Kidney (tissue), 13 donors: ENCODE measurements at regions not wholly inside any gene's neighbourhood (a gene's known extent, or its start where the extent isn't known, plus 50 kb on each side); places are given as distances from the start of the nearest gene placed in this dataset.

Experiments used
- DNase-seq, 5 donors: peaks; one replicate each; pipeline ENCODE4 v3.0.0-alpha.2; 2013 to 2020
- FAIRE-seq: peaks from 2 replicates; lab custom pipeline; 2012; peaks lifted over from hg19 to GRCh38; lab: Jason Lieb, UNC
- H3K27ac ChIP-seq, 2 donors: one replicate each; pipeline ENCODE4 v1.7.0; 2013; ENCODE audit warnings: low read depth in 2 of 2, low read length in 2 of 2, inconsistent platforms in 1 of 2
- H3K27me3 ChIP-seq: one replicate; pipeline ENCODE4 v1.7.1; 2013; ENCODE audit warnings: low read length, inconsistent platforms; ENCODE audit not compliant: control insufficient read depth, insufficient read depth
- H3K36me3 ChIP-seq, 3 donors: one replicate each; pipeline versions ENCODE4 v1.7.0 to v1.7.1; 2013; ENCODE audit warnings: low read length in 3 of 3, control low read depth in 1 of 3, inconsistent platforms in 1 of 3; ENCODE audit not compliant: insufficient read depth in 3 of 3, control insufficient read depth in 2 of 3
- H3K4me1 ChIP-seq, 3 donors: one replicate each; pipeline versions ENCODE4 v1.7.0 to v1.7.1; 2013; ENCODE audit warnings: low read length in 3 of 3, inconsistent platforms in 1 of 3, low read depth in 1 of 3; ENCODE audit not compliant: control insufficient read depth in 2 of 3, insufficient read depth in 2 of 3
- H3K4me3 ChIP-seq, 3 donors: one replicate each; pipeline versions ENCODE4 v1.7.0 to v1.8.1; 2013; ENCODE audit warnings: low read length in 3 of 3, control low read depth in 1 of 3, inconsistent platforms in 1 of 3
- H3K9ac ChIP-seq, 3 donors: one replicate each; pipeline versions ENCODE4 v1.7.0 to v1.7.1; 2013; ENCODE audit warnings: low read length in 3 of 3, control low read depth in 1 of 3, inconsistent platforms in 1 of 3
- H3K9me3 ChIP-seq, 3 donors: one replicate each; pipeline versions ENCODE4 v1.7.0 to v1.7.1; 2013; ENCODE audit warnings: low read length in 3 of 3, control low read depth in 1 of 3, inconsistent platforms in 1 of 3; ENCODE audit not compliant: control insufficient read depth in 2 of 3, insufficient read depth in 1 of 3
- intact Hi-C: fragments of 100-400 bp; cut with DNase I; formaldehyde crosslinking; loops from one replicate; pipeline ENCODE4 v1.11.1; 2022
- TF ChIP-seq, protein P1 (sequence below): IDR thresholded peaks from 3 replicates; pipeline ENCODE4 v1.5.1; 2012; ENCODE audit warnings: mild to moderate bottlenecking, moderate library complexity, borderline replicate concordance; ENCODE audit not compliant: insufficient read depth; ENCODE audit errors: extremely low read depth
- donor health status: control.
- donor health status: control.
- donor health status: control.
- donor health status: control.
- donor health status: control.
- donor health status: DM: yes; HTN: yes; CAD: no.
- donor health status: Normal renal cell carcinoma (clear cell type).

DNA sequence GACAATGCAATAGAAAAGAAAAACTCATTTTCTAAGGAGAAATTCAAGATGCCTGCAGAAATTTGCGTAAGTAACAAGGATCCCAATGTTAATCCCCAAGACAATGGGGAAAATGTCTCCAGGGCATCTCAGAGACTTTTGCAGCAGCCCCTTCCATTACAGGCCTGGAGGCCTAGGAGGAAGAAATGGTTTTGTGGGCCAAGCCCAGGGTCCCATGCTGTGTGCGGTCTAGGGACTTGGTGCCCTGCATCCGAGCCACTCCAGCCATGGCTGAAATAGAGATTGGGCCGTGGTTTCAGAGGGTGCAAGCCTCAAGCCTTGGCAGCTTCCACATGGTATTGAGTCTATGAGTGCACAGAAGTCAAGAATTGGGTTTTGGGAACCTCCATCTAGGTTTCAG lies 103.9 kb upstream of the ACVR1 start:
- no peaks in the 10 kb centered on the region for H3K36me3 ChIP-seq

DNA sequence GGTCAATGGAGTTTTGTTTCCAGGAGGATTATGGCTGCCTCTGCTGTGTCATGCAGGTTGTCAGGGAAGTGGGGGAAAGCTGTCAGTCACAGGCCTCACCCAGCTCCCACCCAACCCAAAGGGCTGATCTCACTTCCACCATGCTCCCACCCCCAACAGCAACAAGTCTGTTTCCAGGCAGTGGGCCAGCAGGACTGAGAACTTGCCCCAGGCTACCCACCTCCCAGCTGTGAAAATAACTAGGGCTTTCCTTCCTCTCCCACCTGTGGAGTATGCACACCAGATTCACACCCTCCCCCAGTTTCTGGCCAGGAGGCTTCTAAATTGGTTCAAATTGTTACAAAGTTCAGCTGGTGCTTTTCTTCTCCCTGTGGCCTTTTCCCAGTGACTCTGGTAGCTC lies 95.6 kb upstream of the ACVR1 start:
- TF ChIP-seq, protein P1, sequence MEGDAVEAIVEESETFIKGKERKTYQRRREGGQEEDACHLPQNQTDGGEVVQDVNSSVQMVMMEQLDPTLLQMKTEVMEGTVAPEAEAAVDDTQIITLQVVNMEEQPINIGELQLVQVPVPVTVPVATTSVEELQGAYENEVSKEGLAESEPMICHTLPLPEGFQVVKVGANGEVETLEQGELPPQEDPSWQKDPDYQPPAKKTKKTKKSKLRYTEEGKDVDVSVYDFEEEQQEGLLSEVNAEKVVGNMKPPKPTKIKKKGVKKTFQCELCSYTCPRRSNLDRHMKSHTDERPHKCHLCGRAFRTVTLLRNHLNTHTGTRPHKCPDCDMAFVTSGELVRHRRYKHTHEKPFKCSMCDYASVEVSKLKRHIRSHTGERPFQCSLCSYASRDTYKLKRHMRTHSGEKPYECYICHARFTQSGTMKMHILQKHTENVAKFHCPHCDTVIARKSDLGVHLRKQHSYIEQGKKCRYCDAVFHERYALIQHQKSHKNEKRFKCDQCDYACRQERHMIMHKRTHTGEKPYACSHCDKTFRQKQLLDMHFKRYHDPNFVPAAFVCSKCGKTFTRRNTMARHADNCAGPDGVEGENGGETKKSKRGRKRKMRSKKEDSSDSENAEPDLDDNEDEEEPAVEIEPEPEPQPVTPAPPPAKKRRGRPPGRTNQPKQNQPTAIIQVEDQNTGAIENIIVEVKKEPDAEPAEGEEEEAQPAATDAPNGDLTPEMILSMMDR = no peak
- FAIRE-seq = no peak
- H3K36me3 ChIP-seq = no peaks in the 10 kb centered on the region
- no peak overlapping the region for H3K9ac ChIP-seq
- H3K4me1 ChIP-seq = no peaks in the 10 kb centered on the region
- H3K4me3 ChIP-seq = no peak overlapping the region
- DNase-seq = no peak
- no peaks in the 10 kb centered on the region for H3K27me3 ChIP-seq
- no peak overlapping the region for H3K27ac ChIP-seq
- no peaks in the 10 kb centered on the region for H3K9me3 ChIP-seq
- intact Hi-C loops = no loop called here

More for the DNA sequence above, 103.9 kb upstream of the ACVR1 start:
- Histone ChIP-seq H3K4me3 (no peak overlapping the region), H3K9me3 (peaks cover 0 to 8% (median 0%) of the 10 kb centered on the region in 3 donors), H3K4me1 (no peaks in the 10 kb centered on the region), H3K27ac (no peak overlapping the region), H3K27me3 (no peaks in the 10 kb centered on the region), H3K9ac (no peak overlapping the region)
- intact Hi-C loops = no loop called here
- FAIRE-seq = no peak
- TF ChIP-seq, protein P1 = no peak
- DNase-seq = no peak

DNA sequence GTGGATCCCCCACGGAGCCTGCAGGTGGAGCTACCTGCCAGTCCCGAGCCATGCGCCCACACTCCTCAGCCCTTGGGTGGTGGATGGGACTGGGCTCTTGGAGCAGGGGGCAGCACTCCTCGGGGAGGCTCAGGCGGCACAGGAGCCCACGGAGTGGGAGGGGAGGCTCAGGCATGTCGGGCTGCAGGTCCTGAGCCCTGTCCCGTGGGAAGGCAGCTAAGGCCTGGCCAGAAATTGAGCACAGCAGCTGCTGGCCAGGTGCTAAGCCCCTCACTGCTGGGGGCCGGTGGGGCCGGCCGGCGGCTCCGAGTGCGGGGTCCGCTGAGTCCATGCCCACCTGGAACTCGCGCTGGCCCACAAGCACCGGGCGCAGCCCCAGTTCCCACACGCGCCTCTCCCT lies 91.7 kb upstream of the ACVR1 start:
- intact Hi-C loops = no loop called here
- Histone ChIP-seq H3K36me3 (no peaks in the 10 kb centered on the region), H3K27me3 (no peaks in the 10 kb centered on the region), H3K9me3 (no peaks in the 10 kb centered on the region), H3K9ac (no peak overlapping the region), H3K27ac (no peak overlapping the region), H3K4me1 (no peaks in the 10 kb centered on the region), H3K4me3 (no peak overlapping the region)
- TF ChIP-seq, protein P1 = no peak
- DNase-seq = peak in 1 of 5 donors; percentile 56
- no peak for FAIRE-seq

DNA sequence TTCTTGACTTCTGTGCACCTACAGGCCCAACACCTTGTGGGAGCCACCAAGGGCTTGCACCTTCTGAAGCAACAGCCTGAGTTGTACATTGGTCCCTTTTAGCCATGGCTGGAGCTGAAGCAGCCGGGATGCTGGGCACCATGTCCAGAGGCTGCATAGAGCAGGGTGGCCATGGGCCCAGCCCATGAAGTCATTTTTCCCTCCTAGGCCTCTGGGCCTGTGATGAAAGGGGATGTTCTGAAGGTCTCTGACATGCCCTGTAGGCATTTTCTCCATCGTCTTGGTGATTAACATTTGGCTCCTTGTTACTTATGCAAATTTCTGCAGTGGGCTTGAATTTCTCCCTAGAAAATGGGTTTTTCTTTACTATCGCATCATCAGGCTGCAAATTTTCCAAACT lies 83.1 kb upstream of the ACVR1 start:
- Histone ChIP-seq H3K9ac (no peak overlapping the region), H3K4me1 (no peaks in the 10 kb centered on the region), H3K27ac (no peak overlapping the region), H3K4me3 (no peak overlapping the region), H3K9me3 (peaks cover 0 to 4% (median 0%) of the 10 kb centered on the region in 3 donors), H3K27me3 (no peaks in the 10 kb centered on the region), H3K36me3 (no peaks in the 10 kb centered on the region)
- TF ChIP-seq, protein P1 = no peak
- intact Hi-C loops = no loop called here
- DNase-seq = no peak
- no peak for FAIRE-seq
